Liver (tissue), 8 donors: ENCODE measurements at regions not wholly inside any gene's neighbourhood (a gene's known extent, or its start where the extent isn't known, plus 50 kb on each side); places are given as distances from the start of the nearest gene placed in this dataset.

ENCODE experiments used
- DNase-seq: peaks from one replicate; pipeline ENCODE4 v3.0.0-alpha.2; 2017; ENCODE audit warnings: low spot score
- H3K27ac ChIP-seq, 2 donors: one replicate each; pipeline ENCODE4 v1.7.0; 2013; ENCODE audit warnings: inconsistent platforms in 2 of 2, low read length in 2 of 2, control low read depth in 1 of 2, low read depth in 1 of 2, mild to moderate bottlenecking in 1 of 2
- H3K27me3 ChIP-seq, 4 donors: one replicate each; pipeline versions ENCODE4 v1.6.1 to v1.7.0; 2013; ENCODE audit warnings: low read length in 3 of 4, inconsistent platforms in 1 of 4, mild to moderate bottlenecking in 1 of 4, moderate library complexity in 1 of 4; ENCODE audit not compliant: control insufficient read depth in 4 of 4, insufficient read depth in 4 of 4
- H3K36me3 ChIP-seq, 4 donors: one replicate each; pipeline versions ENCODE4 v1.6.1 to v1.7.0; 2013; ENCODE audit warnings: low read length in 3 of 4, mild to moderate bottlenecking in 3 of 4, low read depth in 1 of 4, moderate library complexity in 1 of 4; ENCODE audit not compliant: control insufficient read depth in 4 of 4, insufficient read depth in 3 of 4
- H3K4me1 ChIP-seq, 4 donors: one replicate each; pipeline versions ENCODE4 v1.6.1 to v1.7.0; 2013; ENCODE audit warnings: low read length in 3 of 4, mild to moderate bottlenecking in 3 of 4, moderate library complexity in 1 of 4; ENCODE audit not compliant: control insufficient read depth in 4 of 4, insufficient read depth in 4 of 4
- H3K4me3 ChIP-seq, 3 donors: one replicate each; pipeline versions ENCODE4 v1.6.1 to v1.7.0; 2013; ENCODE audit warnings: low read length in 3 of 3, control low read depth in 1 of 3, low read depth in 1 of 3, mild to moderate bottlenecking in 1 of 3
- H3K9ac ChIP-seq, 2 donors: one replicate each; pipeline ENCODE4 v1.7.0; 2013; ENCODE audit warnings: low read length in 2 of 2, mild to moderate bottlenecking in 2 of 2, moderate library complexity in 2 of 2, control low read depth in 1 of 2, low read depth in 1 of 2
- H3K9me3 ChIP-seq, 4 donors: one replicate each; pipeline versions ENCODE4 v1.6.1 to v1.7.0; 2013; ENCODE audit warnings: low read length in 3 of 4; ENCODE audit not compliant: control insufficient read depth in 4 of 4
- ATF3 ChIP-seq: IDR thresholded peaks from 2 replicates; pipeline ENCODE4 v1.6.1; 2016; ENCODE audit warnings: antibody characterized with exemption
- EGR1 ChIP-seq, 2 donors: IDR thresholded peaks; 2 replicates each; pipeline ENCODE4 v1.6.1; 2016 to 2018; ENCODE audit warnings: antibody characterized with exemption in 2 of 2, low read depth in 2 of 2
- FOXA2 ChIP-seq: IDR thresholded peaks from 2 replicates; pipeline ENCODE4 v1.6.1; 2016; ENCODE audit warnings: antibody characterized with exemption
- GABPA ChIP-seq, 2 donors: IDR thresholded peaks in 1 of 2; conservative IDR thresholded peaks in 1 of 2; 2 replicates each; pipeline ENCODE4 v1.6.1; 2016; ENCODE audit warnings: antibody characterized with exemption in 2 of 2, mild to moderate bottlenecking in 1 of 2, moderate library complexity in 1 of 2
- HNF4A ChIP-seq, 2 donors: conservative IDR thresholded peaks; 2 replicates each; pipeline ENCODE4 v1.6.1; 2016; ENCODE audit warnings: antibody characterized with exemption in 2 of 2, mild to moderate bottlenecking in 2 of 2
- HNF4G ChIP-seq: IDR thresholded peaks from 2 replicates; pipeline ENCODE4 v1.6.1; 2016; ENCODE audit warnings: antibody characterized with exemption
- JUND ChIP-seq, 2 donors: IDR thresholded peaks; 2 replicates each; pipeline ENCODE4 v1.6.1; 2016; ENCODE audit warnings: antibody characterized with exemption in 2 of 2
- NR2F2 ChIP-seq: IDR thresholded peaks from 2 replicates; pipeline ENCODE4 v1.6.1; 2016; ENCODE audit warnings: antibody characterized with exemption
- RAD21 ChIP-seq, 2 donors: IDR thresholded peaks; 2 replicates each; pipeline ENCODE4 v1.6.1; 2016; ENCODE audit warnings: antibody characterized with exemption in 2 of 2, mild to moderate bottlenecking in 2 of 2
- REST ChIP-seq: IDR thresholded peaks from 2 replicates; pipeline ENCODE4 v1.6.1; 2016; ENCODE audit warnings: antibody characterized with exemption, mild to moderate bottlenecking
- RXRA ChIP-seq, 2 donors: IDR thresholded peaks; 2 replicates each; pipeline ENCODE4 v1.6.1; 2017 to 2018; ENCODE audit warnings: antibody characterized with exemption in 2 of 2, mild to moderate bottlenecking in 1 of 2
- SP1 ChIP-seq: IDR thresholded peaks from 2 replicates; pipeline ENCODE4 v1.6.1; 2018; ENCODE audit warnings: antibody characterized with exemption, mild to moderate bottlenecking
- TAF1 ChIP-seq: conservative IDR thresholded peaks from 2 replicates; pipeline ENCODE4 v1.6.1; 2016; ENCODE audit warnings: antibody characterized with exemption, mild to moderate bottlenecking
- WGBS: extraction: QIAGEN DNeasy Blood & Tissue Kit; methylation state at CpG from one replicate; pipeline ENCODE4 v1.1.7; 2013; 5-methylcytosine and 5-hydroxymethylcytosine counted together
- TF ChIP-seq, protein P1 (sequence below): IDR thresholded peaks from 2 replicates; pipeline ENCODE4 v1.6.1; 2016; ENCODE audit warnings: antibody characterized with exemption
- TF ChIP-seq, protein P2 (sequence below): IDR thresholded peaks from 2 replicates; pipeline ENCODE4 v1.6.1; 2016; ENCODE audit warnings: antibody characterized with exemption
- TF ChIP-seq, protein P3 (sequence below): fragments of 150-350 bp; IDR thresholded peaks from 2 replicates; pipeline ENCODE4 v1.5.1; 2017; ENCODE audit warnings: improper control_type of control experiment, low read depth, low read length; ENCODE audit not compliant: missing input control
- donor health status: healthy.
- donor health status: healthy.
- donor health status: healthy.
- donor health status: healthy.
- donor health status: healthy.

GRCh38 chr11:46220313-46220712 lies 57.1 kb upstream of the CREB3L1 start:
- Histone ChIP-seq H3K36me3 (no peaks in the 10 kb centered on the region), H3K9ac (no peak overlapping the region), H3K27me3 (no peaks in the 10 kb centered on the region), H3K9me3 (no peaks in the 10 kb centered on the region), H3K4me3 (no peak overlapping the region), H3K27ac (no peak overlapping the region), H3K4me1 (no peaks in the 10 kb centered on the region)
- DNase-seq: no peak
- TF ChIP-seq, protein P1, sequence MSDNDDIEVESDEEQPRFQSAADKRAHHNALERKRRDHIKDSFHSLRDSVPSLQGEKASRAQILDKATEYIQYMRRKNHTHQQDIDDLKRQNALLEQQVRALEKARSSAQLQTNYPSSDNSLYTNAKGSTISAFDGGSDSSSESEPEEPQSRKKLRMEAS: no peak
- TF ChIP-seq EGR1 (IDR thresholded peaks at IDR 0.05; ENCODE audit: low read depth in 2 of 2): no peak
- no peak for TF ChIP-seq HNF4G
- no peak for TF ChIP-seq SP1
- TF ChIP-seq, protein P2, sequence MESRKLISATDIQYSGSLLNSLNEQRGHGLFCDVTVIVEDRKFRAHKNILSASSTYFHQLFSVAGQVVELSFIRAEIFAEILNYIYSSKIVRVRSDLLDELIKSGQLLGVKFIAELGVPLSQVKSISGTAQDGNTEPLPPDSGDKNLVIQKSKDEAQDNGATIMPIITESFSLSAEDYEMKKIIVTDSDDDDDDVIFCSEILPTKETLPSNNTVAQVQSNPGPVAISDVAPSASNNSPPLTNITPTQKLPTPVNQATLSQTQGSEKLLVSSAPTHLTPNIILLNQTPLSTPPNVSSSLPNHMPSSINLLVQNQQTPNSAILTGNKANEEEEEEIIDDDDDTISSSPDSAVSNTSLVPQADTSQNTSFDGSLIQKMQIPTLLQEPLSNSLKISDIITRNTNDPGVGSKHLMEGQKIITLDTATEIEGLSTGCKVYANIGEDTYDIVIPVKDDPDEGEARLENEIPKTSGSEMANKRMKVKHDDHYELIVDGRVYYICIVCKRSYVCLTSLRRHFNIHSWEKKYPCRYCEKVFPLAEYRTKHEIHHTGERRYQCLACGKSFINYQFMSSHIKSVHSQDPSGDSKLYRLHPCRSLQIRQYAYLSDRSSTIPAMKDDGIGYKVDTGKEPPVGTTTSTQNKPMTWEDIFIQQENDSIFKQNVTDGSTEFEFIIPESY: no peak
- TF ChIP-seq TAF1: no peak
- no peak for TF ChIP-seq GABPA (IDR thresholded peaks at IDR 0.05 in 1 of 2, conservative IDR thresholded peaks at IDR 0.05 in 1 of 2)
- no peak for TF ChIP-seq HNF4A (conservative IDR thresholded peaks at IDR 0.05)
- WGBS: 85% methylated on average over 3 of the region's 3 CpGs

GRCh38 chr11:46216765-46217089 lies 60.7 kb upstream of the CREB3L1 start:
- H3K4me1 ChIP-seq: no peaks in the 10 kb centered on the region
- H3K9ac ChIP-seq: no peak overlapping the region
- no peak overlapping the region for H3K27ac ChIP-seq
- no peaks in the 10 kb centered on the region for H3K9me3 ChIP-seq
- no peak for DNase-seq
- TF ChIP-seq RAD21 (IDR thresholded peaks at IDR 0.05): no peak
- TF ChIP-seq SP1: no peak
- no peak for TF ChIP-seq JUND (IDR thresholded peaks at IDR 0.05)
- TF ChIP-seq ATF3: no peak
- no peak for TF ChIP-seq RXRA (IDR thresholded peaks at IDR 0.05)
- TF ChIP-seq GABPA (IDR thresholded peaks at IDR 0.05 in 1 of 2, conservative IDR thresholded peaks at IDR 0.05 in 1 of 2): no peak
- TF ChIP-seq REST: no peak
- TF ChIP-seq, protein P3, sequence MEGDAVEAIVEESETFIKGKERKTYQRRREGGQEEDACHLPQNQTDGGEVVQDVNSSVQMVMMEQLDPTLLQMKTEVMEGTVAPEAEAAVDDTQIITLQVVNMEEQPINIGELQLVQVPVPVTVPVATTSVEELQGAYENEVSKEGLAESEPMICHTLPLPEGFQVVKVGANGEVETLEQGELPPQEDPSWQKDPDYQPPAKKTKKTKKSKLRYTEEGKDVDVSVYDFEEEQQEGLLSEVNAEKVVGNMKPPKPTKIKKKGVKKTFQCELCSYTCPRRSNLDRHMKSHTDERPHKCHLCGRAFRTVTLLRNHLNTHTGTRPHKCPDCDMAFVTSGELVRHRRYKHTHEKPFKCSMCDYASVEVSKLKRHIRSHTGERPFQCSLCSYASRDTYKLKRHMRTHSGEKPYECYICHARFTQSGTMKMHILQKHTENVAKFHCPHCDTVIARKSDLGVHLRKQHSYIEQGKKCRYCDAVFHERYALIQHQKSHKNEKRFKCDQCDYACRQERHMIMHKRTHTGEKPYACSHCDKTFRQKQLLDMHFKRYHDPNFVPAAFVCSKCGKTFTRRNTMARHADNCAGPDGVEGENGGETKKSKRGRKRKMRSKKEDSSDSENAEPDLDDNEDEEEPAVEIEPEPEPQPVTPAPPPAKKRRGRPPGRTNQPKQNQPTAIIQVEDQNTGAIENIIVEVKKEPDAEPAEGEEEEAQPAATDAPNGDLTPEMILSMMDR: no peak
- no peak for TF ChIP-seq HNF4G
- no peak for TF ChIP-seq FOXA2
- no peak for TF ChIP-seq HNF4A (conservative IDR thresholded peaks at IDR 0.05)
- no peak for TF ChIP-seq NR2F2
- no peaks in the 10 kb centered on the region for H3K36me3 ChIP-seq
- no peaks in the 10 kb centered on the region for H3K27me3 ChIP-seq
- no peak overlapping the region for H3K4me3 ChIP-seq
- 85% methylated on average over 6 of the region's 6 CpGs for WGBS
